Stimulated activated CD8-positive, alpha-beta memory T cell treated with anti-CD3 and anti-CD28 coated beads, Interleukin-4, amount 100 ng/mL, for 48 hours (primary cell): ENCODE measurements at regions not wholly inside any gene's neighbourhood (a gene's known extent, or its start where the extent isn't known, plus 50 kb on each side); places are given as distances from the start of the nearest gene placed in this dataset.

ENCODE experiments used
- DNase-seq: peaks from one replicate; pipeline ENCODE4 v3.0.0-alpha.2; 2020

- DNase-seq = peak; percentile 58
Observed at GRCh38 chr9:93827545-93828330, 127.4 kb downstream of the BARX1 start.

DNA sequence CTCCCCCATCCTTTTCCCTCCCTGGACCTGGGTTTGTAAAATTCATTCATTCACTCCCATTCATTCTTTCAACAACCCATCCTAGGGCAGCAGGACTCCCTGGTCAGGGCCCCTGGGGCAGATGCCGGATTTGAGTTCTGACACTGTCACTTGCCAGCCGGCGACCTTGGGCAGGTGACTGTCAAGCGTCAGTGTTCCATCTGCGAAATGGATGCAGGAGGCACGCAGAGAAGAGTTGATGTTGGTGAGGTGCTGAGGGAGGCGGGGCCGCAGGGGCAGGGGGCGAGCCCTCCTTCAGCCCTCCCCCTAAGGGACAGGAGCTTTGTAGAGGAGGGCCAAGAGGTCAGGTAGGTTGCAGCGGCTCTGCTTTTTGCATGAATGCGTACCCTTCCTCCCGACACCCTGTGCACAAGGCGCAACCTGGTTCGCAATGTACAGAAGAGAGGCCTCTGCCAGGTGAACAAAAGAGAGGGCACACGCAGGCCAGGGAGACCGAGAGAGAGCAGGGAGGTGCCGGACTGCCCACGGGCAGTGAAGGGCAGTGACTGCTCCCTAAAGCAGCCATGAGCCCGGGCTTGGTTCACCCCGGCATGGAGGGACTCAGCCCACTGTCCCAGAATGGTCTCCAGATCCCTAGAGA lies 128.1 kb downstream of the BARX1 start:
- DNase-seq = no peak

DNA sequence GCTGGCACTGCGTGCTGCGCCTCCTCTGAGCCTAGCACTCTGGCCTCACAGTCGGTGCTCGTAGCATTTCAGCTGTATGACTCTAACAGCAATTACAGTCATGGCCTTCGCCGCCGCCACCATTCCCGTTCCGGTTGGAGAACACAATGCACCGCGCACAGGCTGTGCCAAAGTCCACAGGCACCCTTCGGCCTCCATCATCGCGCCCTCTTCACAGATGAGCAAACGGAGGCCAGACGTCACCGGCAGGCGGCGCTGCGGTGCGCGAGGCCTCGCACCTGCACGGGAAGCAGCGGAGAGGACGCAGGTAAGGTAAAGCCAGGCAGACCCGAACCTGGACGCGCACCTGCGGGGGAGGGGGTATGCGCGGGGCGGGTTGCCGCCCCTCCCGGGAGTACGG lies 128.9 kb downstream of the BARX1 start:
- peak; percentile 76 for DNase-seq

DNA sequence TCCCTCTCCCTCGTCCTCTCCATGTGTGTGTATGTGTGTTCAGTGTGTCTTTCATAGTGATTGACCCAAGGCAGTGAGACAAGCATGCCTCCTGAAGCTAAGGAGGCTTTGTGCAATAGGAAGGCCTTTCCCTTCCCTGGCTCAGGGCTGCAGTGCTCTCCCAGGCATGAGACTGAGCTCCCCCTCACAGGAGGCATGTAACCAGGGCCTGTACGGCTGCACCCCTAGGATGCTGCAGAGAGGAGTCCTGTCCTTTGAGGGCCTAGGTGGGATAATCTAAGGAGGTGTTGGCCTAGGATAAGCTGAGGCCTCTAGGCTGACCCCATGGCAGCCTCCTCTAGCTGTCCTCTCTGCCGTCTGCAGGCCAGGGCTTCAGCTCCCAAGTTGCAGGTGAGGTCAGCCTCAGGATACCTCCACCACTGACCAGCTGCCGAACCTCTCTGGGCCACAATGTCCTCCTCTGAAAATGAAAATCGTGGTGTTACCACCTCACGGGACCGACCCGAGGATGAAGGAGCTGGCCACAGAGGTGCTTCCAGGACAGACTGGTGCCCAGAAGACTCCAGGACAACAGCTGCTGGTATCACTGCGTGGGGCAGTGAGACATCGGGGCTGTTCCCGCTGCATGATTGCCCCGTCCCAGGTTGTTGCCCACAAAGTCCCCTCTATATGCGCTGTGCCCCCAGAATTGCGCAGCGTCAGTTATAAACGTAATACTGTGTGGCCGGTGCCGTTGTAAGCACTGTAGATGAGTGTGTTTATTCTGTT lies 129.6 kb downstream of the BARX1 start:
- no peak for DNase-seq

GRCh38 chr9:93824386-93825294 lies 130.5 kb downstream of the BARX1 start:
- no peak for DNase-seq

- DNase-seq = no peak
Observed at GRCh38 chr9:93823245-93824072, 131.7 kb downstream of the BARX1 start.

- DNase-seq = no peak
Observed at GRCh38 chr9:93822229-93822628, 132.9 kb downstream of the BARX1 start.

DNA sequence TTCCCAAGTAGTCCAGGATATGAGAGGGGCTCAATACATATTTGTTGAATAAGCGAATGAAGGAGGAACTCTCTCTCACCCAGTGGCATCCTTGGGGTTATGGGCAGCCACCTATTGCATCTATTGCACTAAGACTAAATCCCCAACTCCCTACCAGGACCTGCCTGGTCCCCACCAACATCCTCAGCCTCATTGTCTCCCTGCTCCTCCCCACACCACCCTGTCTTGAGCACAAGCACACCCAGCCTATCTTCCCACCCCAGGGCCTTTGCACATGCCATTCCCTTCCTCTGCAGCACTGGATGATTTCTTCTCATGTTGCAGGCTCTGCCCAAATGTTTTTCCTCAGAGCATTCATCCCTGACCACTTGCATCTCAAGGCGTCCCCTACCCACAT lies 133.8 kb downstream of the BARX1 start:
- no peak for DNase-seq

DNA sequence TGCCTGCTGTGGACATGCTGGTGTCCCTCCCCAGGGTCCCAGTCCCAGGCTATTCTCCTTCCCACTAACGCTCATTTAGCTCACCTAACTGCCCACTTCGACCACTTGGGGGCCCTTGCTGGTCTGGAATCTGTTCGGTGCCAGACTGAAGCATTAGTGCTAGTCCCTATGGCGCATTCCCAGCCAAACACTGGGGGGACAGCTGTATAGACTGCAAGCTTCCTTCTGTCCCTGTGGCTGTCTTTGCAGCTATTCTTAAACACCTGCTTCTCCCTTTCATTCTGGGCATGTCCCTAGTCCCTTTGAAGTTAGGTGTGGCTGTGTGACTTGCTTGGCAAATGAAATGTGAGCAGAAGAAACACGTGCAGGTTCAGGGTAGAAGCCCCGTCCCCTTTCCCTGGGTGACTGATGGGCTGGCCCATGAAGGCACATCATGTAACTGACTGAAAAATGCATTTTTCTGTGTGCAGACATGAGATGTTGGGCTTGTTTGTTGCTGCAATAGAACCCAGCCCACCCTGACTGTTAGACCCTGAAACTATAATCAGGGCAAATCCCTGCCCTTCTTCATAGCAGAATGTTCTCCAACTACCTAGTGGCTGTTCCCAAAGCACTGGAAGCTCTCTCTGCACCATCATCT lies 134.4 kb downstream of the BARX1 start:
- no peak for DNase-seq

DNA sequence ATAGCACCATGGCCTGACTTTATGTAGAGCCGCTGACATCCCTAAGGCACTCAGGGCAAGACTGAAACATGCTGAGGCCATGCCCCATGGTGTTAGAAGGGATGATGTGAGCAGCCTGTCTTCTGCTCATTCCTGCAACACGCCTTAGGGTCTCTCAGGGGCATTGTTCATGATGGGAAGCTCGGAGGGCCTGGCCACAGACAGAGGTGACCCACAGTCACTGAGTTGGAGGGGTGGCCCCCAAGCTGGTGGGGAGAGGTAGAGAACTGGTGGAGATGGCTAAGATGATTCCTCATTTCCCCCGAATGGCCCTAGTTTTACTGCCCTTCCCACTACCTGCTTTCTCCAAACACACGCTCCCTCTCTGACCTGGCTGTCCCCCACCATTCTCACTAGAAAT lies 135.2 kb downstream of the BARX1 start:
- no peak for DNase-seq

DNA sequence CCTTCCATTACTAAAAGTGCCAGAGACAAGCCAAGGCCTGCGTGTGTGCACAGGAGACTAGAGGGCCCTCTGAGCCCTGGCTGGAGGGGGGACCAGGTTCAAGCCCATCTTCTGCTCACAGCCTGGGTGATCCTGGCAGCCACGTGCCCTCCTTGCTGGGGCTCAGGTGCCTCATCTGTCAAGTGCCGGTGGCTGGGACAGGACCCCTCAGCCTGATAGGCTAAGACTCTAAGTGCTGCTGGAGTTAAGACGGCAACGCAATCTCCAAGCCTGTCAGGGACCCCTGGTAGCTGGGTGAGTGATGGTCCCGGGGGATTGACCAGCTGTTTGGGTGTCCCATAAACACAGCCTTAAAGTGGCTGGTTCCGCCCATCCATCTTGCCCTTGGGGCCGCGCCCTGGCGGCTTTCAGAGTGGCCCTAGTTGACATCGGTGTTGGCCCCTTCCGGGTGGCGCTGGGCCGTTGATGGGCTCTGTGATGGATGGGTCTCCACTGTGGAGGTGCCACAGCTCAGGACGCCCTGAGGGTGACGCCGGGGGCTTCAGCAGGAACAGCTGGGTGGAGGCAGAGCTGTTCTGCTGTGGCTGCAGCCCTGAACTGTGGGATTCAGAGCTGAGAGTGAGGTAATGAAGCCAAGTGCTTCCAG lies 136.2 kb downstream of the BARX1 start:
- DNase-seq = no peak

GRCh38 chr9:93818237-93818636 lies 136.9 kb downstream of the BARX1 start:
- no peak for DNase-seq

GRCh38 chr9:93815677-93816076 lies 139.5 kb downstream of the BARX1 start:
- DNase-seq = no peak

DNA sequence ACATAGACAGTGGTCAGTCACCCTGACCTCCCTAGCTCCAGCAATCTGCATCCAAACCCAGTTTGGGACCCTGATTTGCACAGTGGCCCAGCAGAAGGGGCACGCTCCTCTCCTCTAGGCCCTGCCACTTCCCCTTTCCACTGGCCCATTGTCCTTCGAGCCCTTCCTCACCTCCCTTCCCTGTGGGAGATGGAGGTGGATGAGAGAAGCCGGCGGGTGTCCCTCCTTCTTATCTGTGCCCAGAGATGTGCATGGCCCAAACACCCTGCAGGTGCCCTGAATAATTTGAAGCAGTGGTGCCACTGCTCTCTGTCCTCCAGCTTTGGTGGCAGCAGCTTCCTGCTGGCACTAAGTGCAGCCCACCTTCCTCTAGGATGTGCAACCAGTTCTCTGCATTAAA lies 140.0 kb downstream of the BARX1 start:
- DNase-seq = no peak

- no peak for DNase-seq
Observed at GRCh38 chr9:93814077-93814956, 140.8 kb downstream of the BARX1 start.

- no peak for DNase-seq
Observed at GRCh38 chr9:93813221-93814076, 141.7 kb downstream of the BARX1 start.

- DNase-seq = no peak
Observed at GRCh38 chr9:93812410-93812668, 142.8 kb downstream of the BARX1 start.

- no peak for DNase-seq
Observed at GRCh38 chr9:93810028-93810971, 144.9 kb downstream of the BARX1 start.
